ENCODE measurements at regions not wholly inside any gene's neighbourhood (a gene's known extent, or its start where the extent isn't known, plus 50 kb on each side); places are given as distances from the start of the nearest gene placed in this dataset.
"Not testable (repeated sequence)": the region's sequence is repeated elsewhere in the genome, so short reads cannot be mapped to it uniquely, and the experiment has no call there.

DNA sequence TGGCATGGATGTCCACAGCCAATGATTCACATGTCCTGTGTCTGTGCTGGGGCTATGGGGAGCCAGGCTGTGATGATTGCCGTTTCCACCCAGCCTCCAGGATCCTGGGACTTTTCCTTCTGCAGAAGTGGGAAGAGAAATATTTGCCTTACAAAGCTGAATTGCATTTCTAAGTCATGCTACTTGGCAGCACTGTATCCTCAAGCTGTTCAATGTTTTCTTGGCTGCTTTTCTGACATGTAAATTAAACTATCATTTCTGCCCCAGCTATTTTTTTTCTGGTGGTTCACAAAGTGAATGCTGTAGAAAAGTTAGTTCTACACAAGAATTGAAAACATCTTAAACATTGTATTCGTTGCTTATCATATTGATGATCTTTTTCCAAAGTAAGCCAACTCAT lies 51.9 kb upstream of the TCERG1L start:
- DNase-seq (ENCODE audit: low spot score) = no peak

DNA sequence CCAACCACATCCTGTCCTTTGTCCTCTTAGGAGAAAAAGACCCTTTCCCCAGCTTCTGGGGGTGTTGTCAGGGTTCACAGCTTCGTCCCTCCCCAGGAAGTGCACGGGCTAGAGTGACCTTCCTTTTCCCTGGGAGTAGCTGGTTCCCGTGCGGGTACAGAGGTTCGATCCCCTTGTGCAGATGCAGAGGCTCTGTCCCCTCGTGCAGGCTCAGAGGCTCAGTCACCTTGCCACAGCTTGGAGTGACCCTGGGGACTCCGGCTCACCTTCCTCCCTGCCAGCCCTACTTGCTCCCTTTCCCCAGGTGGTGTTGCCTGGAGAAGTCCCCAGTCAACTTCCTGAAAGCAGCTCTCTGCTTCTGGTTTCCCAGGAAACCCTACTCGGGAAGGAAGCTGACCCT lies 60.0 kb upstream of the TCERG1L start:
- no peak for DNase-seq (ENCODE audit: low spot score)

DNA sequence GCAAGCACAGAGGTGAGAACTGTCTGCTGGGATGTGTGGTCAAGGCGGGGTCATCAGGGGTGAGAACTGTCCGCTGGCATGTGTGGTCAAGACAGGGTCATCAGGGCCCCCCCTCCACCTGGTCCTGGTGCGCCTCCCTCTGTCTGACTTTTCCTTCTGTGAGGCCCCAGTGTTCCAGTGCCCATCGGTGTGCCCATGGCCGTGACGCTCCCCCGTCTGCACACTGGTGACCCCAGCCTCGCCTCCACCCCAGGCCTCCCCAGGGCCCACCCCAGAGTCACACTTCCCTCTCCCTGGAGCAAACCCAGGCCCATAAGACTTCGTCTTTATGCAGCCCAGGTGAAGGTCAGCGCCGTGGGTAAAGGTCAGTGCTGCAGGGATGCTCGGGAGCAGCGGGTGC lies 70.1 kb upstream of the TCERG1L start:
- no peak for DNase-seq (ENCODE audit: low spot score)

DNA sequence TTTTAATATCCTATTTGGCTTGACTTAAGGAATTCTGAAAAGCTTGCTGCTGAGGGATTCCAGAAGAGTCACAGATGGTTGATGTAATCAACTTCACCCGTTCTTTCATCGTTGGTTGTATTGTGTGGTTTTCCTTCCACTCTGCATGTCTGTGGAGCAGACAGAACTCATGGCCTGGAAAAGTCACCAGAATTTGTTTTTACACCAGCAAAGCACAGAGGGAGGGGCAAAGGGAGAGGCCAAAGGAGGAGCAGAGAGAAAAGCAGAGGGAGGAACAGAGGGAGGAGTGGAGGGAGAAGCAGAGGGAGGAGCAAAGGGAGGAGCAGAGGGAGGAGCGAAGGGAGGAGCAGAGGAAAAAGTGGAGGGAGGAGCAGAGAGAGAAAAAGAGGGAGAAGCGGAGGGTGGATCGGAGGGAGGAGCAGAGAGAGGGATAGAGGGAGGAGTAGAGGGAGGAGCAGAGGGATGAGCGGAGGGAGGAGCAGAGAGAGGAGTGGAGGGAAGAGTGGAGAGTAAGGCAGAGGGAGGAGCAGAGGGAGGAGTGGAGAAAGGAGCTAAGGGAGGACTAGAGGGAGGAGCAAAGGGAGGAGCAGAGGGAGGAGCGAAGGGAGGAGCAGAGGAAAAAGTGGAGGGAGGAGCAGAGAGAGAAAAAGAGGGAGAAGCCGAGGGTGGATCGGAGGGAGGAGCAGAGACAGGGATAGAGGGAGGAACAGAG lies 73.8 kb upstream of the TCERG1L start:
- not testable (repeated sequence) for DNase-seq (ENCODE audit: low spot score)

DNA sequence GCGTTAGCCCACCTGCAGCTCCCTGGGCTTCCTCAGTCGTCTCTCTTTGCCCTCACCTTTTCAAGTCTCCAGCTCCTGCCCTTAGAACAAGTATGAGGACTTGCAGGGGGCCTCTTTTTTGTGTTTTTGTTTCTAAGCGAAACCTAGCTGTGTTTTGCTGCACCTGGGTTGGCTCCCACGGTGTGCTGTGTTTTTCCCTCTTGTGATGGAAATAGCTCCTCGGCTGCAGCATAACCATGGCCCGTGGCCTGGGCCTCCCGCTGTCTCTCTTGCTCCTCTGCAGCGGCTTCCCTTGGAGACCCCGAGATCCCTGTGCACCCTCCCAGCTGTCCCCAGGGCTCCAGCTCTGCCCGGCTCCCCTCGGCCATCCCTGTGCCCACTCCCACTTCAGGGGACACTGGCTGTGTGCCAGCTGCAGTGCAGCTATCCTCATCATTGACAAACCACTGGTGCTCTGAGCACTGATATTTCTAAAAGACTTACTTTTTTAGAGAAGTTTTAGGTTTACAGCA lies 75.6 kb upstream of the TCERG1L start:
- DNase-seq (ENCODE audit: low spot score) = no peak

DNA sequence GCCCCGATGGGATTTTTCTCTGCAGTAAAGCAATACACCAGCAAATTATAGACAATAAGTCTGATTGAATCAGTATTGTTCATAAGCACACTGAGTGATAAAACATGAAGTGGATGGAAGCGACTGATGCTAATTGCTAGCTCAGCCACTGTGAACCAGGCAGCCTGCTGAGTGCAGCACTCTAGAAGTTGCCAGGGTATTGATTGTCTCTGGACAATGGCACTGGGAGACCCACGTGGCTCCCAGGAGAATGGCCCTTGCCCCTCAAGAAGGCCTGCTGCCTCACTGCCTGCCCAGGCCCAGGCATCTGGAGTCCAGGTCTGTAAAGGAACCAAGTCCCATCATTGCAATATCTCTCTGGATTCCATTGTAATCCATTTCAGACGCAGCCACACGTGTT lies 80.4 kb upstream of the TCERG1L start:
- DNase-seq (ENCODE audit: low spot score) = no peak

DNA sequence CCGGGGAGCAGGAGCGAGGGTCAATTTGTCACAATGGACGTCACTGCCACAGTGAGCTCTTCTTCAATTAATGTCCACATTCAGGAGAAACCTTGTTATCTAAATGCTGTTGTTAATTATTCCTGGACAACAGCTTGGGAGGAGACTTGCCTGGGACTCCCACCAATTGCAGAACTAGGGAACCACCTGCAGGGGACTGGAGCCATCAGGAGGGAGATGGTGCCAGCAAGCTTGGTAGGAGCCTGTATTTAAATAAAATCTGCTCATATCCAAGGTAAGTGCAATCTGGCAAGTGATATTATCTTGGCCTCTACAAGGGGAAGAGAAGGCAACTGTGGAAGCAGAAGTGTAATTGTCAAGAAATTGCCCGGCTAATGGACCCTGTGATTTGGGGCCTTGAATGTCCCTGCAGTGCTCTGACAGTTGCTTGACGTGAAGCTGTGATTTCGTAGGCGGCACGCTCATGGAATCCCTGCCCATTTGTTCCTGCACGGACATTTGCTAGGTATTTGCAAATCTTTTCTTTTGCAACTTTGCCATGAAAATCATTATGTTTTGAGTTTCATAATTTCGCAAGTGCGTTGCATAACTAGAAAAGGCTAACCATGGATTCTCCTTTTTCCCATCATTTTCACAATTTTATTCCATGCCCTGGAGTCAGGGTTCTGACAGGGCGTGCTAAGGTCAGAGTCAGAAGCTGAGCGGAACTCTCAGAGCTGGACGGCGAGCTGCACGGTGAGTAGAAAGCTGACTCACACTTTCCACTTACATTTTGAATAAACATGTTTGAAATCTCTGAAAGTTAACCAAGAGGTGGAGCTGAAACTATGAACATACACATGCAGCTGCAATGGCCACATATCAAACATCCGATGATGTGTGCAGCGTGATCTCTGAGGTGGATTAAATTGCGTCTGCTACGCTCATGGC lies 84.9 kb upstream of the TCERG1L start:
- DNase-seq (ENCODE audit: low spot score) = no peak

DNA sequence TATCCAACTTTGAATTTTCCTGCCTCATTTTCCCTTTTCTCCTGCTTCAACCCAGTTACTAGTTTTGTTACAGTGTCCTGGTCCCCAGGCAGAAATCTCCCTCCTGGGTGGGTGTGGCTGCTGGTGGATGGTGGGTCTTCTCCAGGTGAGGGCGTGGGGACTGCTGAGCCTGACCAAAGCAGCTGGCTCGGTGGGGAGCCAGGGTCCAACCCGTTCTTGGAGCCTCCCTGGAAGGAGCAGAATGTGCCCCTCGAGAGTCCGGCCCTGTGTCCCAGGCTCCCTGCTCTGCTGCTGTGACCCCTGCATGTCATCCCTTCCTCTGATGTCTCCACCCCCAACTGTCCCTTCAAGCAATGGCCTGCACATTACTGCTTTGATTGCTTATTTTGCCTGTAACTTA lies 86.6 kb upstream of the TCERG1L start:
- no peak for DNase-seq (ENCODE audit: low spot score)

DNA sequence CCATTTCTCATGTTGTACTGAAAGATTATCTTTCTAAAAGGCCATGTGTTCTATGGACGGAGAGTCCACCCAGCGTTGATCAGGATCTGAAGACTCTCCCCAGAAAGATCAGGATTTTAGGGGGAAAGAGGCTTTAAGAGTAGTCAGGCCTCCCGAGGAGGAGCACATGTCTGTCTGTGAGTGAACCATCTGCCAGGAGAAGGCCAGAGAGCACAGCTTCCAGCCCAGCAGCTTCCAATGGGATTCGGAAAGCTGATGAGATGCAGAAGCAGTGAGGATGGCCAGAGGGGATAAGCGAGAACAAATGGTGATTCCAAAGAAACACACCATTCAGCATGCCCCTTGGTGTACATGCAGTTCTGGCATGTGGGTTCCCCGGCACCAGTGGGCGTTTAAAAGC lies 88.5 kb upstream of the TCERG1L start:
- no peak for DNase-seq (ENCODE audit: low spot score)

DNA sequence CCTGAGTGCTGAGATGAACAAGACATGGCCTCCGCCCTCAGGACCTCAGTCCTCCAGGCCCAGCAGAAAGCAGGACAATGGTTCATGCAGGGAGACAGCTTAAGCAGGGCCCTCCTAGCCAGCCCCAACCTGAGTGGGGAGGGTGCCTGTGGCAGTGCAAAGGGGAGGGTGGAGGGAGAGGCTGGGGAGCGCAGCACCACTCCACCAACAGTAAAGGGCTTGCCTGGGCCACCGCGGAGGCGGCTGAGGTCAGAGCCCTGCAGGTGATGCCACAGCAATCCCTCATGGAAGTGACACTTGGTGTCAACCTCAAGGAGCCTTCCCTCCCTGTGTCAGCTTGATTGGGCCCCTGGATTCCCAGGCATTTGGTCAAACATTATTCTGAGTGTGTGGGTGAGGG lies 89.0 kb upstream of the TCERG1L start:
- no peak for DNase-seq (ENCODE audit: low spot score)

DNA sequence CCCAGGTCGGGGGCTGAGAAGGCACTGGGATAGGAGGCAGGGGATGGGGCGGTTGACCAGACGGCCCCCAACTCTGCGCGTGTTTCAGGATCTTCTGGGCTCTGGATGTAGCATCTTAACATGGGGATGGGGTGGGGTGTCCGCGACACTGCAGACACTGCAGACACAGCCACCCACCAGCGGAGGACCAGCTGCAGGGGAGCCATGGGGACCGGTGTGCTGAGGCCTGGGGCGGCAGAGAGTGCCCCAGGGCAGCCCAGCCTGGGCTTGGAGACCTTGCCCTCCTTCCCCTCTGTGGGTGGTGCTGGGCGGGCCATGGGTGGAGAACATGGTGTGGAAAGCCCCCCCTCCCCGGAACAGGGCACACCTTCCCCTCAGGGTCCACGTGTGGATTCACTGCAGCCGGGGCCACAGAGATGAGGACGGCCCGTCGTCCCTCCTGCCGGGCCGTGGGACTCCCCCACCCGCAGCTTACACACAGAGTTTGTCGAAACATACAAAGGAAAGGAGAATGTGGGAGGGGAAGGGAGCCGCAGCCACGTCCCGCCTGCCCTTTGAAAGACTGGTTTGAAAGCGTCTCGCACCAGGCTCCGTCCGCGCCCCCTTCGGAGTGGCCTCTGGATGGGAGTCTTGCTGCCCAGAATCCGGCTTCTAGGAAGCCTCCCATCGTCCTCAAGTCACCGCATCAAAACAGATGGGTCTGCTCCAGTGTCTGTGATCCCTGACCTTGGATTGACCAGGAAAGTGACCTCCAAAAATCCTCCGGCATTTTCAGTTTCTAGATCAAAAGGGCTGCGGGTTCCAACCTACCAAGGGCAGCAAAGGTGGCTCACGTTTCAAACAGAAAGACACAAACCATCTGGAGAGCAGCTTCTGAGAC lies 91.5 kb upstream of the TCERG1L start:
- DNase-seq (ENCODE audit: low spot score) = no peak

DNA sequence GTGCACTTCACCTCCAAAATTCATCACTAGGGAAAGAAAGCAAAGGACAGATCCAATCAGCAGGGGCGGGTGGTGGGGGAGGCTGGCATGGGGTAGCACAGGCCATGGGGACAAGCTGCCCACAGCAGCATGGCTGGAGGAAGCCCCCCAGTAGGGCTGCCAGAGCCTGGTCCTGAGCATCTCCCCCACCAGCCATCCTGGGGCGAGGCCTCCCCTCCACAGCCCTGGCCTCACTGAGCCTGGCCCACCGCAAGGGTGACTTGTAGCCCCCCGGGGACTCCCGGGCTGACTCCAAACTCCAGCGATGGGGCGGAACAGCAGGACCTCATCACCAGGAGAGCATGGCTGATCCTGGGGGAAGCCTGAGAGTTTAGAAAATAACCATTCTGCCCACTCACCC lies 92.4 kb upstream of the TCERG1L start:
- DNase-seq (ENCODE audit: low spot score) = no peak

DNA sequence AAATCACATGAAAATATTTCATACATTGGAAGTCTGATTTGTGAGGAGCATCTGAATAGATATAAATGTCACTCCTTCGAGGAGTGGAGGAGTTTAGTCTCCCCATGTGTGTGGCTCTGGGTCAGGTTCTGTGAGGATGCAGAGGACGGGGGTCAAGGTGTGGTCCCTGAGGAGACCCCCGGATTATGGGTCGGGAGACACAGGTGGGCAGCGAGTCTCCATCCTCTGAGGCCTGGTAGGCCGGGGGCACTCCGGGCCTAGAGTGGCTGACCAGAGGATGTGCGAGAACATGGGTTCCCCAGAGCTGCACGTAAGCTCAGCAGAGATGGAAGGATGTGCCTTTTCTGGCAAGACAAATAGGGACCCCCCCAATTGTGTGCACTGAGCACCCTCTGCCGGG lies 93.4 kb upstream of the TCERG1L start:
- no peak for DNase-seq (ENCODE audit: low spot score)

DNA sequence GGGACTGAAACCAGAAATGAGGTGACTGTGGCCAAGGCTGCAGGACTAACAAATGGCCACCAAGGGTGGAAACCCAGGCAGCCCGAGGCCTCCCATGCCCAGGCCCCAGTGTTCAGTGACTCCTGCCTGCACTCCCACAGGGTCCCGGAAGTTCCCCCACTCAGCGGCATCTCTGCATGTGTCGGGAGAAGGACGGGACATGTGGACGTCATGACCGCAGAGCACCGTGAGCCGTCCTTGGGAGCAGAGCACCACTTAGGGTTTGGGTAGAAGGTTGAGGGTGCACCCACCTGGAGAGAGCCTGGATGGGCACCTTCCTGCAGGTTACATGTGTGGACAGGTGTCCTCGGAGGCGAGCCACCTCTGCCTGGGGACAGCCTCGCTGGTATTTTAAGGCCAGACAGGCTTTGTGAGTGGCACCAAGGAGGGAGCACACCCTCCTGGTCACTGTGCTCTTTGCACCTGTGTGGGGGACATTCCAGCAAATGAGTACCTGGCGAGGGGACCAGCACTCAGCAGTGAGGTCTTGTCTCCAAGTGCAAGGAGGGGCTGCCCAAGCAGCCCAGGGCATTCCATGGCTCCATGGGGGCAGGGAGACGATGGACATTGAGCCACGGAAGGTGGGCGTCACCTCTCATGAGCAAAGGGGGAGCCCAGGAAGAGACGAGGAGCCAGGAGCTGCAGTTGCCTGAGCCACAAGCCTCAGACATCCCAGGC lies 95.3 kb upstream of the TCERG1L start:
- DNase-seq (ENCODE audit: low spot score) = no peak

DNA sequence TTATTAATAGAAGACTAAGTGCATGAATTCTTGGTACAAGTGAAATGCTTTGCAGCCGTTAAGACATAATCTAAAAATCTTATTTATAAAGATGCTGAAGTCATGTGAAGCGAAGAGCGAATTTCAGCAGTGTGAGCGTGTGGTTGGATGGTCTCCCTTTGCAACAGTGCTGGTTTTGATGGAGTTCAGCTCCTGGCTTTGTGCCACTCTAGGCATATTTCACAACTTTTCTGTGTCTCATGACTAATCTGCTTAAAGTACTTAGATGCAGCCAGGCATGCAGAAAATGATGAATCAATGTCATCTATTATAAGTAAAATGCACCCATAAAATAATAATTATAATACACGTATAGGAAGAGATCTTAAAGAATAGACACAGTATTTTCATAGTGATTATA lies 107.2 kb upstream of the TCERG1L start:
- DNase-seq (ENCODE audit: low spot score) = no peak

DNA sequence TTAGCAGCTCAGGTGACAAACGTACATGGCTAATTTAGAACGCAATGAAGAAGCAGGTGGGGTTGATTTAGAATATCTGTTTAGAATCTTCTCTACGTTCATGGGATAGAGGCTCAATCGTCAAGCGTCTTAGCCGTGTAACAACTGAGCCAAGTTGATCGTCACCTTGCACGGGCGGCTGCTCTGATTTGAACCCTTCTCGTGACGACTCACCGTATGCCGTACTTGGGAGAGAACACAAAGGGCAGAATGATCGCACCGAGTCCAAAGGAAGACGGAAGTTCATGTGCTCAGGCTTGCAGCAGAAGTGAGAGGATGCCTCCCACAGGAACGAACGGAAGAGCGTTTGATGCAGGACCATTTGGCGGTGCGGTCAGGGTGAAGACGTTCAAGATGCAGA lies 108.3 kb upstream of the TCERG1L start:
- DNase-seq (ENCODE audit: low spot score) = no peak

DNA sequence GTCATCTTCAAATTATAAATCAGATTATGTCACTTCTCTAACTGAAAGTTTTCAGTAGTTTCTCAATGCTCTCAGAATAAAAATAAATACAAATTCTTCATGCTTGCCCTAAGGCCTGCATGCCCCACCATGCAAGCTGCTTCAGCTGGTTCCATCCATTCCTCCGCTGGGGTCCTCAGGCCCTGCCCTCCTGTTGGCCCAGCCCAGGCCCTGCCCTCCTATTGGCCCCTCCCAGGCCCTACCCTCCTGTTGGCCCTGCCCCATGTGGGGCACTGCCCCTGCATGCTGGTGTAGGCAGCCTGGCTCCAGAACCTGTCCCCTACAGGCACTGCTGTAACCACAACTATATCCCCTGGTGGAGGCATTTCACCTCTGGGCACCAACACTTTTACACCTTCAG lies 109.3 kb upstream of the TCERG1L start:
- no peak for DNase-seq (ENCODE audit: low spot score)

DNA sequence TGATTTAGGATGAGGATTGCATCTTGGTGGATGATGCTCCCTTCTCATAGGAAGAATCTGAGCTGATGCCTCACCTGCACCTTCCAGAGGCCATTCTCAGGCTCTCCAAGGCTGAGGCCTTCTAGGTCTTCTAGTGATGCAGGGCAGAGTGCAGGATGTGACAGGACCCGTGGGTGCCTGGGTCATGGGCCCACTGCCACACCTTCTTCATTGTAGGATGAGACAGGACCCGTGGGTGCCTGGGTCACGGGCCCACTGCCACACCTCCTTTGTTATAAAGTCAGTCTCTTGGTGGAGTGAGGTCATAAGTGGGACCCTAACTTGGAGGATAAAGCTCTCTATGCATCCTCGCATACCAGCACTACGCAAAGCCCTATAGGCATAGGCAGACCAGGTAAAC lies 109.9 kb upstream of the TCERG1L start:
- DNase-seq (ENCODE audit: low spot score) = no peak

DNA sequence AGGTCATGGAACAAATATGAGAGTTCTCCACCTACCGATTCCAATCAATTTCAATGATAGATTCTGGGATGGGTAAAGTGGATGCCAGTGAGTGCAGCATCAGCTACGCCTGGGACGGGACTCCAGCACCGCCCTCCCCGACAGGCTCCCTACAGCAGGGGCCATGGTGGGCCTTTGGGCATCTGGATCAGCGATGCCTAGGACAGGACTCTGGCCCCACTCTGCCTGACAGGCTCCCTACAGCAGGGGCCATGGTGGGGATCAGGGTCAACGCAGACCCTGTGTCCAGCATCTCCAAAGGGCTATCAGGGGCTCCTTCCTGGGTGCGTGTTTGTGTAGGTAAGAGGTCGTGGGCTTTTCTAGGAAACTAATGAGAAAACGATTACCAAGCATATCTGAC lies 111.2 kb upstream of the TCERG1L start:
- DNase-seq (ENCODE audit: low spot score) = no peak

DNA sequence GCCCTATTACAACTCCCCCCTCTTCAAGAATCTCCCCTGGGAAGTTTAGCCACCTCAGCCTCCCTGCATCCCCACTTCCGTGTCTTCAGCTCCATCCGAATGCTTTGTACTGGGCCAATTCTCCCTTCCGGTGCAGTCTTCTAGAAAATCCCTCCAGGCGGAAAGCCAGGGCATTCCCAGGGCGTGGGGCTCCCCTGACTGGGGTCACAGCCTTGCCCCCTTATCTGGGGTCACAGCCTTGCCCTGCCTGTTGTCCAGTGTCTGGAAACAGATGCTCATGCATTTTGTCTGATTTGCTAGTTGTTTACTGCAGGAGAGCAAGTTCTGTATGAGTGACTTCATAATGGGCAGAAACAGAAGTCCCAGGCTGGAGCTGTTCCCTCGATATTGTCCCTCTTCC lies 112.5 kb upstream of the TCERG1L start:
- no peak for DNase-seq (ENCODE audit: low spot score)

DNA sequence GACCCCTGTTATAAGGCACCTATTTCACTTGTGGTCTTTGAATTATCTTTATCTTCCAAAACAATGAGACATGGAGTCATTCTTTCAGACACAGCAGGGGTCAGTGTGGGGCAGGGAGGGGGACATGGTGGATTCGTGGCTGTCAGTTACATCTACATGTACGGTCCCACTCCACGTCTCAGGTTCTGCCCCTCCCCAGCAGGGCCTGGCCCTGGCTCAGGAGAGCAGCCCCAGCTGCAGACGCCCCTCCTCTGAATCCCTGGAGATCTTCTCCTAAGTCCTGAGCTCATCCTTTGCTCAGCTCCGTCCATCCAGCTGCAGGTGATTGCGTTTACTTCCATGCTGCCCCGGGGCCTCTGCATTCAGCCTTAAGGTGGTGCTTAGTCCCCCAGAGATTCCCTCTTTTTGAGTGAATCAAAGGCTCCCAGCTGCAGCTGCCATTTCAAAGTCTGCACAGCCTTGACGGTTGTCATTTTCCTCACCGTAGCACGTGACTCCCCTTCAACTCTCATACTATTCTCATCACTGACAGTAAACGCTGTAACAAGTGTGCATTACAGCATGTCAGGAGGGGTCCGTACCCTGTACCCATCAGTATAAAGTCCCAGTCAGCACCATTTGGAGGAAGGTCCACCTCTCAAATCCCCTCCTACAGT lies 113.4 kb upstream of the TCERG1L start:
- DNase-seq (ENCODE audit: low spot score) = no peak

Measured in COLO829 (cell line).